B cell (primary cell): ENCODE measurements at regions not wholly inside any gene's neighbourhood (a gene's known extent, or its start where the extent isn't known, plus 50 kb on each side); places are given as distances from the start of the nearest gene placed in this dataset.

Experiments used
- ATAC-seq: fragments of 200-7000 bp; cut with Tn5 transposase; one replicate; pipeline ENCODE4 v1.10.0; 2021; ENCODE audit warnings: low read depth, mild to moderate bottlenecking, moderate number of reproducible peaks, moderate library complexity
- CTCF ChIA-PET: fragments of 350-600 bp; sonication (Branson Sonifier 250); formaldehyde crosslinking; loops from one replicate; lab custom pipeline; 2021; ENCODE audit warnings: antibody characterized with exemption, inconsistent platforms; lab: Charles Lee
- POLR2A ChIA-PET: fragments of 350-600 bp; sonication (Branson Sonifier 250); formaldehyde crosslinking; loops from one replicate; lab custom pipeline; 2021; ENCODE audit warnings: antibody characterized with exemption; lab: Charles Lee
- DNase-seq: peaks from one replicate; pipeline ENCODE4 v3.0.0; 2013
- H2AFZ ChIP-seq: 2 replicates; pipeline ENCODE4 v1.6.1; 2012; ENCODE audit warnings: mild to moderate bottlenecking, low read depth, low read length; ENCODE audit not compliant: insufficient read depth, poor library complexity, severe bottlenecking
- H3K27ac ChIP-seq, 2 donors: 1 replicate in 1 of 2; 2 replicates in 1 of 2; pipeline ENCODE4 v1.5.1; 2012 to 2013; ENCODE audit warnings: low read length in 2 of 2, mild to moderate bottlenecking in 2 of 2, moderate library complexity in 1 of 2
- H3K27me3 ChIP-seq, 4 experiments: fragments of 200-600 bp in 1 of 4; sonication (generic) in 1 of 4; replicated peaks in 1 of 4; 1 replicate in 2 of 4; 2 replicates in 2 of 4; pipeline versions ENCODE4 v1.6.1 to v1.7.0; 2013 to 2016; ENCODE audit warnings: low read length in 3 of 4, mild to moderate bottlenecking in 2 of 4, mixed read lengths in 1 of 4, moderate library complexity in 1 of 4; ENCODE audit not compliant: insufficient read depth in 4 of 4, control insufficient read depth in 3 of 4; ENCODE audit errors: control extremely low read depth in 1 of 4
- H3K36me3 ChIP-seq, 2 experiments: replicated peaks in 1 of 2; 1 replicate in 1 of 2; 2 replicates in 1 of 2; pipeline versions ENCODE4 v1.6.1 to v1.7.1; 2013; ENCODE audit warnings: low read length in 1 of 2; ENCODE audit not compliant: insufficient read depth in 2 of 2, control insufficient read depth in 1 of 2; ENCODE audit errors: control extremely low read depth in 1 of 2, extremely low read depth in 1 of 2
- H3K4me1 ChIP-seq, 2 donors: fragments of 200-600 bp in 1 of 2; sonication (generic) in 1 of 2; 1 replicate in 1 of 2; 2 replicates in 1 of 2; pipeline versions ENCODE4 v1.5.1 to v1.6.1; 2013 to 2017; ENCODE audit warnings: low read length in 2 of 2; ENCODE audit not compliant: control insufficient read depth in 2 of 2, insufficient read depth in 2 of 2
- H3K4me2 ChIP-seq: replicated peaks from 2 replicates; pipeline ENCODE3; 2012; ENCODE audit warnings: mild to moderate bottlenecking, low read depth, low read length; ENCODE audit not compliant: poor library complexity, severe bottlenecking
- H3K4me3 ChIP-seq, 5 experiments: fragments of 200-600 bp in 1 of 5; sonication (generic) in 1 of 5; 1 replicate in 3 of 5; 2 replicates in 2 of 5; pipeline versions ENCODE4 v1.5.1 to v1.7.0; 2011 to 2016; ENCODE audit warnings: low read length in 4 of 5, mild to moderate bottlenecking in 4 of 5, low read depth in 2 of 5, control low read depth in 1 of 5, moderate library complexity in 1 of 5; ENCODE audit not compliant: insufficient read depth in 1 of 5; ENCODE audit errors: control extremely low read depth in 1 of 5, extremely low read depth in 1 of 5
- H3K79me2 ChIP-seq: fragments of 200-600 bp; sonication (generic); one replicate; pipeline ENCODE4 v1.6.0; 2016; ENCODE audit warnings: low read length; ENCODE audit not compliant: control insufficient read depth, insufficient read depth
- H3K9ac ChIP-seq: fragments of 200-600 bp; sonication (generic); 2 replicates; pipeline ENCODE4 v1.6.1; 2017; ENCODE audit warnings: mild to moderate bottlenecking, low read length, moderate library complexity
- H3K9me3 ChIP-seq, 3 donors: one replicate each; pipeline versions ENCODE4 v1.6.1 to v1.7.1; 2013; ENCODE audit warnings: low read length in 2 of 3; ENCODE audit not compliant: control insufficient read depth in 2 of 3, insufficient read depth in 1 of 3; ENCODE audit errors: control extremely low read depth in 1 of 3
- H4K20me1 ChIP-seq: 2 replicates; pipeline ENCODE4 v1.6.0; 2012; ENCODE audit warnings: mild to moderate bottlenecking, low read length; ENCODE audit not compliant: insufficient read depth, control insufficient read depth, poor library complexity, severe bottlenecking
- H3K27ac Mint-ChIP-seq: one replicate; pipeline ENCODE4 v1.8.0; 2021; ENCODE audit warnings: mixed read lengths
- H3K27me3 Mint-ChIP-seq: one replicate; pipeline ENCODE4 v1.8.0; 2021; ENCODE audit warnings: mixed read lengths
- H3K4me1 Mint-ChIP-seq: one replicate; pipeline ENCODE4 v1.8.0; 2021; ENCODE audit warnings: mixed read lengths
- H3K4me3 Mint-ChIP-seq: one replicate; pipeline ENCODE4 v1.8.0; 2021; ENCODE audit warnings: mixed read lengths
- H3K9me3 Mint-ChIP-seq: one replicate; pipeline ENCODE4 v1.8.0; 2022; ENCODE audit warnings: mixed read lengths; ENCODE audit not compliant: insufficient read depth
- EZH2 ChIP-seq: IDR thresholded peaks from 2 replicates; pipeline ENCODE4 v1.6.1; 2012; ENCODE audit warnings: borderline replicate concordance, low read depth, mild to moderate bottlenecking, moderate library complexity, low read length; ENCODE audit not compliant: insufficient read depth, poor library complexity, severe bottlenecking
- WGBS: methylation state at CpG from one replicate; pipeline ENCODE4 v1.1.5; 2013; ENCODE audit warnings: missing lambda C conversion rate; ENCODE audit not compliant: insufficient coverage; 5-methylcytosine and 5-hydroxymethylcytosine counted together
- intact Hi-C: fragments of 100-400 bp; cut with micrococcal nuclease; formaldehyde crosslinking; loops from one replicate; pipeline ENCODE4 v1.10.0; 2022
- TF ChIP-seq, protein P1 (sequence below): fragments of 200-600 bp; IDR thresholded peaks from one replicate; pipeline ENCODE4 v1.8.0; 2022; ENCODE audit warnings: antibody characterized with exemption, mild to moderate bottlenecking

DNA sequence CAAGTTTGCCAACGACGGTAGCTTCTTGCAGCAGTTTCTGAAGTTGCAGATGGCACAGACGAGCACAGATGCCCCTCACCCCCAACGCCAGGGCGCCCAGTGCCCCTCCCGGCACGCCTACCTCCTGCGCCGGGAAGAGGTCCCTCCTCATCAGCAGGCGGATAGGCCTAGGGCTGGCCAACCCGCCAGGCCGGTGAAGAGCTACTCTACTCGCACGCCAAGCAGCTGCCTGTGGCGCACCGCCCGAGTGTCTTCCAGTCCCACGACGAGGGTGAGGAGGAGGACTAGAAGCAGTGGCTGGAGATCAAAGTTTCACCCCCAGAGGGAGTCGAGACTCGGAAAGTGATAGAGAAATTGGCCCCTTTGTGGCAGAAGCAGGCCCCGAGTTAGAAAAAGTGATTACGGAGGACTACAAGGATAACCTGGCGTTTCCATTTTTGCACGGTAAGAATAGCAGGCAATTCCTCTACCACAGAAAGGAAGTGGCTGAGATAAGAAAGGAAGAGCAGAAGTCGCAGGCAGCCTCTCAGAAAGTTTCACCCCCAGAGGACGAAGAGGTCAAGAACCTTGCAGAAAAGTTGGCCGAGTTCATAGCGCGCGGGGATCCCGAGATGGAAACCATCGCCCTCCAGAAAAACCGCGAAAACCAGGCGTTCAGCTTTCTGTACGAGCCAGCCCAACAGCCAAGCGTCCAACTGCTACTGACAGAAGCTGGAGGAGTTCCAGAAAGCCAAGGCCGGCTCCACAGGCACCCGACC is 170.4 kb downstream of the HINT1 start:
- Histone ChIP-seq H3K4me3 (no peak overlapping the region), H3K27ac (no peak overlapping the region), H3K4me1 (no peaks in the 10 kb centered on the region), H2AFZ (no peak overlapping the region), H3K9me3 (peaks cover 0 to 4% (median 0%) of the 10 kb centered on the region in 3 donors), H3K36me3 (no peaks in the 10 kb centered on the region), H3K79me2 (no peaks in the 10 kb centered on the region), H3K27me3 (no peaks in the 10 kb centered on the region), H3K9ac (no peak overlapping the region), H3K4me2 (no peak overlapping the region), H4K20me1 (no peaks in the 10 kb centered on the region)
- no peak for TF ChIP-seq EZH2
- TF ChIP-seq, protein P1, sequence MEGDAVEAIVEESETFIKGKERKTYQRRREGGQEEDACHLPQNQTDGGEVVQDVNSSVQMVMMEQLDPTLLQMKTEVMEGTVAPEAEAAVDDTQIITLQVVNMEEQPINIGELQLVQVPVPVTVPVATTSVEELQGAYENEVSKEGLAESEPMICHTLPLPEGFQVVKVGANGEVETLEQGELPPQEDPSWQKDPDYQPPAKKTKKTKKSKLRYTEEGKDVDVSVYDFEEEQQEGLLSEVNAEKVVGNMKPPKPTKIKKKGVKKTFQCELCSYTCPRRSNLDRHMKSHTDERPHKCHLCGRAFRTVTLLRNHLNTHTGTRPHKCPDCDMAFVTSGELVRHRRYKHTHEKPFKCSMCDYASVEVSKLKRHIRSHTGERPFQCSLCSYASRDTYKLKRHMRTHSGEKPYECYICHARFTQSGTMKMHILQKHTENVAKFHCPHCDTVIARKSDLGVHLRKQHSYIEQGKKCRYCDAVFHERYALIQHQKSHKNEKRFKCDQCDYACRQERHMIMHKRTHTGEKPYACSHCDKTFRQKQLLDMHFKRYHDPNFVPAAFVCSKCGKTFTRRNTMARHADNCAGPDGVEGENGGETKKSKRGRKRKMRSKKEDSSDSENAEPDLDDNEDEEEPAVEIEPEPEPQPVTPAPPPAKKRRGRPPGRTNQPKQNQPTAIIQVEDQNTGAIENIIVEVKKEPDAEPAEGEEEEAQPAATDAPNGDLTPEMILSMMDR = no peak
- Mint-ChIP-seq H3K9me3 (no peaks in the 10 kb centered on the region), H3K27ac (no peak overlapping the region), H3K27me3 (peaks cover 15% of the 10 kb centered on the region), H3K4me3 (no peak overlapping the region), H3K4me1 (no peaks in the 10 kb centered on the region)
- no peak for ATAC-seq
- ChIA-PET CTCF (no interaction called here), POLR2A (no interaction called here)
- intact Hi-C loops = no loop called here
- DNase-seq = no peak
- WGBS = 93% methylated on average over 36 of the region's 40 CpGs

DNA sequence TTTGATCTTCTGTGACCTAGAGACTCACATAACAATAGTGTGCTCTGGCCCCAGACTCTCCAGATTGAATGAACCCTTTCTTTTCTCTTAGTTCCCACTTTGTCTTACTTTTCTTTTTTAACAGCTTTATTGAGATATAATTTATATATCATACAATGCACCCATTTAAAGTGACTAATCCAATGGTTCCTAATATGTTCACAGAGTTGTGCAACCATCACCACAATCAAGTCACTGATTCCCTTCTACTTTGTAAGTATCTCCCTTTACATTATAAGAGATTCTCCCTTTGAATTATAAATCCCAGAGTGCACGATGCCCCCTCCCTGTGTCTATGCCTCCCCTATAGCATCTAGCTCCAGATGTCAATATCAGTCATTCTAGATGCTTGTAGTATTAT is 172.4 kb downstream of the HINT1 start:
- H3K4me3 ChIP-seq = no peak overlapping the region
- H3K27ac ChIP-seq = no peak overlapping the region
- Mint-ChIP-seq H3K9me3 (no peaks in the 10 kb centered on the region), H3K4me1 (no peaks in the 10 kb centered on the region), H3K27me3 (peaks cover 15% of the 10 kb centered on the region), H3K27ac (no peak overlapping the region), H3K4me3 (no peak overlapping the region)
- no peak overlapping the region for H3K9ac ChIP-seq
- intact Hi-C loops = no loop called here
- ATAC-seq = no peak
- H3K27me3 ChIP-seq = no peaks in the 10 kb centered on the region
- H2AFZ ChIP-seq = no peak overlapping the region
- DNase-seq = no peak
- no peaks in the 10 kb centered on the region for H3K36me3 ChIP-seq
- no peaks in the 10 kb centered on the region for H3K4me1 ChIP-seq
- WGBS = 0% methylated on average over 1 of the region's 1 CpG
- peaks cover 0 to 4% (median 0%) of the 10 kb centered on the region in 3 donors for H3K9me3 ChIP-seq
- H3K79me2 ChIP-seq = no peaks in the 10 kb centered on the region
- TF ChIP-seq EZH2 = no peak
- TF ChIP-seq, protein P1 = no peak
- POLR2A ChIA-PET = no interaction called here
- no peaks in the 10 kb centered on the region for H4K20me1 ChIP-seq
- no peak overlapping the region for H3K4me2 ChIP-seq
- CTCF ChIA-PET = no interaction called here
